Neural crest cell (in vitro differentiated cells): ENCODE measurements at regions not wholly inside any gene's neighbourhood (a gene's known extent, or its start where the extent isn't known, plus 50 kb on each side); places are given as distances from the start of the nearest gene placed in this dataset.

Experiments used
- DNase-seq: peaks from one replicate; pipeline ENCODE4 v3.0.0; 2021; ENCODE audit warnings: low read depth, mixed read lengths, low spot score
- H3K27ac Mint-ChIP-seq: one replicate; pipeline ENCODE4 v1.8.0; 2021; ENCODE audit warnings: mild to moderate bottlenecking, mixed read lengths; ENCODE audit not compliant: unreplicated experiment
- H3K27me3 Mint-ChIP-seq: 2 replicates; pipeline ENCODE4 v1.8.0; 2021; ENCODE audit warnings: low read depth, mild to moderate bottlenecking, mixed read lengths
- H3K36me3 Mint-ChIP-seq: 2 replicates; pipeline ENCODE4 v1.8.0; 2021; ENCODE audit warnings: low read depth, mild to moderate bottlenecking, mixed read lengths
- H3K4me1 Mint-ChIP-seq: 2 replicates; pipeline ENCODE4 v1.8.0; 2021; ENCODE audit warnings: mixed read lengths
- H3K4me3 Mint-ChIP-seq: one replicate; pipeline ENCODE4 v1.8.0; 2021; ENCODE audit warnings: mild to moderate bottlenecking, mixed read lengths
- H3K9me3 Mint-ChIP-seq: 2 replicates; pipeline ENCODE4 v1.8.0; 2021; ENCODE audit warnings: mixed read lengths
- TF ChIP-seq, protein P1 (sequence below): fragments of 200-600 bp; sonication (generic); conservative IDR thresholded peaks from 2 replicates; pipeline ENCODE4 v1.5.0; 2021; ENCODE audit warnings: antibody characterized with exemption, mild to moderate bottlenecking

DNA sequence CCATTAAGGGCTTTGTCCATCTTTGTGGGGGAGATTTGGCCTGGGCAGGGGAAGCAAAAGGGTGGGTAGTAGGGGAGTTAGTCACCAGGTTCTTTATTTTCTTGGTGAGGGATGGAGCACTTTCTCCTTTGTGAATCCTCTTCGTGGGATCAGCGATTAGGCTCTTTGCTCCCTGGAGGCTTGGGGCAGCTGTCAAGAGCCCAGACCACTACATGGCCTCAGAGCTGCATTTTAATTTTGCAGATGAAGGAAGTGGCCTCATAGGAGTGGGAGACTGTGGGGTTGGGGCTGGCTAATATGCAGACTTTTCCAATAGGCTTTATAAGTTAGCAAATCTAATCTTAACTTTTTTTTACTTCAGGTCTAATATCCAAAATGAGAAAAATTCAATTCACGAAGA lies 168.1 kb upstream of the DEFB112 start:
- Mint-ChIP-seq H3K4me1 (no peaks in the 10 kb centered on the region), H3K27ac (no peak overlapping the region), H3K27me3 (no peaks in the 10 kb centered on the region), H3K4me3 (no peak overlapping the region), H3K9me3 (no peaks in the 10 kb centered on the region), H3K36me3 (no peaks in the 10 kb centered on the region)
- TF ChIP-seq, protein P1, sequence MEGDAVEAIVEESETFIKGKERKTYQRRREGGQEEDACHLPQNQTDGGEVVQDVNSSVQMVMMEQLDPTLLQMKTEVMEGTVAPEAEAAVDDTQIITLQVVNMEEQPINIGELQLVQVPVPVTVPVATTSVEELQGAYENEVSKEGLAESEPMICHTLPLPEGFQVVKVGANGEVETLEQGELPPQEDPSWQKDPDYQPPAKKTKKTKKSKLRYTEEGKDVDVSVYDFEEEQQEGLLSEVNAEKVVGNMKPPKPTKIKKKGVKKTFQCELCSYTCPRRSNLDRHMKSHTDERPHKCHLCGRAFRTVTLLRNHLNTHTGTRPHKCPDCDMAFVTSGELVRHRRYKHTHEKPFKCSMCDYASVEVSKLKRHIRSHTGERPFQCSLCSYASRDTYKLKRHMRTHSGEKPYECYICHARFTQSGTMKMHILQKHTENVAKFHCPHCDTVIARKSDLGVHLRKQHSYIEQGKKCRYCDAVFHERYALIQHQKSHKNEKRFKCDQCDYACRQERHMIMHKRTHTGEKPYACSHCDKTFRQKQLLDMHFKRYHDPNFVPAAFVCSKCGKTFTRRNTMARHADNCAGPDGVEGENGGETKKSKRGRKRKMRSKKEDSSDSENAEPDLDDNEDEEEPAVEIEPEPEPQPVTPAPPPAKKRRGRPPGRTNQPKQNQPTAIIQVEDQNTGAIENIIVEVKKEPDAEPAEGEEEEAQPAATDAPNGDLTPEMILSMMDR = no peak
- DNase-seq = no peak

DNA sequence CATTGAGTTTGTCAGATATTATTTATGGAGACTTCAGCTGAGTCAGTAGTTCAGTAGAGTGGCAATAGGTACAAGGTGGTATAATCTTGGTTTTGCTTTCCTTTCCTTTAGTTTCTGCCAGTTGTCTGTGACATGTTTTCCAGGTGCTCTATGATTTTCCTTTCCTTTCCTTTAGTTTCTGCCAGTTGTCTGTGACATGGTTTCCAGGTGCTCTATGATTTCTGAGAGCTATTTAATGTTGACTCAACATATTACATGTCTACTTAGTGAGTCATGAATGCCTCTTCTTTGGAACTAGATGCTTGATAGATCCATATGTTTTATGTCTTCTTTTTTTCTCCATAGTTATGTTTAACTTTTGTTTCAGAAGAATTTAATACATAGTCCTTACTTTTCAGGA lies 186.4 kb upstream of the DEFB112 start:
- TF ChIP-seq, protein P1 = no peak
- Mint-ChIP-seq H3K9me3 (no peaks in the 10 kb centered on the region), H3K27me3 (no peaks in the 10 kb centered on the region), H3K4me3 (no peak overlapping the region), H3K4me1 (no peaks in the 10 kb centered on the region), H3K27ac (peak overlapping the region; percentile 16), H3K36me3 (no peaks in the 10 kb centered on the region)
- DNase-seq = no peak

DNA sequence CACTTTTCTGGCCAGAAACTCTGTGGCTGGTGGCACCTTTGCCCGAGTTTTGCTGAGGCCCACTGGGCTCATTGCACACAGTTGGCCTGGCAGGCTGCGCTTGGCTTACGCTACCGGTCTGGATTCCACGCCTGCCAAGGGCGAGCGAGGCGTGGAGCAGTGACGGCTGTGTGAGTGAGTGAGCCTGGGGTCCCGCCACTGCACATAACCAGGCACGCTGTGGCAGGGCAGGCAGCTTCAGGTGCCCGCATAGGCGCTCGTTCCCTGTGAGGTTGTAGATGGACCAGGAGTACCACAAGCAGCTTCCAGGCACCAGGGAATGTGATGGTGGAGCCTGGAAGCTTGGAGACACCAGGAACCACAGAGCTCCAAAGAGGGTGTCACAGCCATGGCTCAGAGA lies 190.1 kb upstream of the DEFB112 start:
- TF ChIP-seq, protein P1 = no peak
- Mint-ChIP-seq H3K27ac (no peak overlapping the region), H3K4me1 (no peaks in the 10 kb centered on the region), H3K27me3 (no peaks in the 10 kb centered on the region), H3K9me3 (peaks cover 3% of the 10 kb centered on the region), H3K4me3 (no peak overlapping the region), H3K36me3 (no peaks in the 10 kb centered on the region)
- DNase-seq = no peak

DNA sequence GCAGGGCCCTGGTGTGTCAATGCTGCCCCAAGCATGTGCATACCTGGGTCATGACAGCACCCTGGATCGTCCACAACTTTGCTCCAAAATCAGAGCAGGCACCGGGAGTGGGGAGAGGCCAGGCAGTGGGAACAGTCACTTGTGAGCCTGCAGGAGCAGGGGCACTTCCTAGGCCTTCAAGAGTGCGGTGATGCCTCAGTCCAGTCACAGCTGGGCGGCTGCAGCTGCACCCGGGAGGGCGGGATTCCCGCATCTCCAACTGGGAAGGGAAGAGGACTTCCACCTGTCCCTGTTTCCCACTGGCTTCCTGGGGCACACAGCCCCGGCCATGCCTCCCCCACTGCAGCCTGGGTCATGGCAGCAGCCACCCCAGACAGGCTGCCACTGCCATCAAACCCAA lies 191.3 kb upstream of the DEFB112 start:
- TF ChIP-seq, protein P1 = no peak
- Mint-ChIP-seq H3K27me3 (no peaks in the 10 kb centered on the region), H3K4me3 (no peak overlapping the region), H3K36me3 (no peaks in the 10 kb centered on the region), H3K27ac (no peak overlapping the region), H3K4me1 (no peaks in the 10 kb centered on the region), H3K9me3 (peaks cover 3% of the 10 kb centered on the region)
- no peak for DNase-seq

DNA sequence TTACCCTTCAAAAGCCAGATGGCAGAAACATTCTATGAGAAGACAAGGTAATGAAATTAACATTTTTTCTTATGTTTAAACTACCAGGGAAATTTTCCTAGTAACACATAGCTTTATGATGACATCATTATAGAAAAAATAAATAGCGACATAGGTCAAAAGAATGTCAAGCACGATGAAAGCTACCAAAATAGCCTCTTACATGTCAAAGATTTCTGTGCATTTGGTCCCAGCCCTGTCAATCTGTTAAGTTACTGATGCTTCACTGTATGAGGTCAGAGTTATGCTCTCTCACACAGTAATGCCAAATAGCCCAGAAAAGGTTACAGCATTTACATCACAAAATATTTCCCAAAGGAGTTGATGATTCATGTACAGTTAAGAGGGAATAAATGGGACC lies 199.8 kb upstream of the DEFB112 start:
- H3K4me1 Mint-ChIP-seq = no peaks in the 10 kb centered on the region

More for the DNA sequence above, 199.8 kb upstream of the DEFB112 start:
- H3K27ac Mint-ChIP-seq = no peak overlapping the region
- H3K4me3 Mint-ChIP-seq = no peak overlapping the region
- TF ChIP-seq, protein P1 = no peak
- DNase-seq = no peak
- no peaks in the 10 kb centered on the region for H3K9me3 Mint-ChIP-seq
- no peaks in the 10 kb centered on the region for H3K36me3 Mint-ChIP-seq
- H3K27me3 Mint-ChIP-seq = no peaks in the 10 kb centered on the region
